ENCODE measurements at regions not wholly inside any gene's neighbourhood (a gene's known extent, or its start where the extent isn't known, plus 50 kb on each side); places are given as distances from the start of the nearest gene placed in this dataset.

GRCh38 chr14:101111620-101112290, 208.2 kb upstream of the RTL1 start:
- no peak for DNase-seq (ENCODE audit: low spot score)
- no peak for TF ChIP-seq CTCF (IDR thresholded peaks at IDR 0.05; ENCODE audit: extremely low read depth, missing control alignments)

GRCh38 chr14:101112351-101113107, 209.0 kb upstream of the RTL1 start:
- no peak for TF ChIP-seq CTCF (IDR thresholded peaks at IDR 0.05; ENCODE audit: extremely low read depth, missing control alignments)
- no peak for DNase-seq (ENCODE audit: low spot score)

GRCh38 chr14:101113108-101113612, 209.6 kb upstream of the RTL1 start:
- no peak for DNase-seq (ENCODE audit: low spot score)
- no peak for TF ChIP-seq CTCF (IDR thresholded peaks at IDR 0.05; ENCODE audit: extremely low read depth, missing control alignments)

- DNase-seq (ENCODE audit: low spot score) = no peak
These were observed 210.6 kb upstream of the RTL1 start for GRCh38 chr14:101113835-101114725.

GRCh38 chr14:101114726-101115515, 211.4 kb upstream of the RTL1 start:
- DNase-seq (ENCODE audit: low spot score) = no peak
- TF ChIP-seq CTCF (IDR thresholded peaks at IDR 0.05; ENCODE audit: extremely low read depth, missing control alignments) = no peak

More at GRCh38 chr14:101113835-101114725, 210.6 kb upstream of the RTL1 start:
- TF ChIP-seq CTCF (IDR thresholded peaks at IDR 0.05; ENCODE audit: extremely low read depth, missing control alignments) = no peak

- DNase-seq (ENCODE audit: low spot score) = no peak
- TF ChIP-seq CTCF (IDR thresholded peaks at IDR 0.05; ENCODE audit: extremely low read depth, missing control alignments) = no peak
These were observed 212.1 kb upstream of the RTL1 start for GRCh38 chr14:101115652-101116051.

Data from GM20000 (cell line).